IPS DF 6.9 (cell line): ENCODE measurements at regions not wholly inside any gene's neighbourhood (a gene's known extent, or its start where the extent isn't known, plus 50 kb on each side); places are given as distances from the start of the nearest gene placed in this dataset.

Experiments
- DNase-seq: peaks from one replicate; pipeline ENCODE4 v3.0.0-alpha.2; 2013; ENCODE audit warnings: low read depth, low spot score
- H3K27ac ChIP-seq: one replicate; pipeline ENCODE4 v1.5.1; 2013; ENCODE audit warnings: low read length, control low read depth
- H3K27me3 ChIP-seq: 2 replicates; pipeline ENCODE4 v1.6.1; 2013; ENCODE audit warnings: mild to moderate bottlenecking, low read length; ENCODE audit not compliant: control insufficient read depth, insufficient read depth
- H3K36me3 ChIP-seq: 2 replicates; pipeline ENCODE4 v1.6.1; 2013; ENCODE audit warnings: low read length; ENCODE audit not compliant: control insufficient read depth, insufficient read depth
- H3K4me1 ChIP-seq: 2 replicates; pipeline ENCODE4 v1.6.1; 2013; ENCODE audit warnings: low read length; ENCODE audit not compliant: control insufficient read depth, insufficient read depth
- H3K4me3 ChIP-seq: 2 replicates; pipeline ENCODE4 v1.5.1; 2013; ENCODE audit warnings: mild to moderate bottlenecking, low read length
- H3K9me3 ChIP-seq: 2 replicates; pipeline ENCODE4 v1.6.1; 2013; ENCODE audit warnings: low read length, inconsistent platforms; ENCODE audit not compliant: control insufficient read depth, insufficient read depth
- WGBS: extraction: QIAGEN DNeasy Blood & Tissue Kit; methylation state at CpG from one replicate; pipeline ENCODE4 v1.1.7; 2013; ENCODE audit warnings: mixed read lengths, missing lambda C conversion rate; ENCODE audit not compliant: insufficient read length, insufficient coverage; 5-methylcytosine and 5-hydroxymethylcytosine counted together

DNA sequence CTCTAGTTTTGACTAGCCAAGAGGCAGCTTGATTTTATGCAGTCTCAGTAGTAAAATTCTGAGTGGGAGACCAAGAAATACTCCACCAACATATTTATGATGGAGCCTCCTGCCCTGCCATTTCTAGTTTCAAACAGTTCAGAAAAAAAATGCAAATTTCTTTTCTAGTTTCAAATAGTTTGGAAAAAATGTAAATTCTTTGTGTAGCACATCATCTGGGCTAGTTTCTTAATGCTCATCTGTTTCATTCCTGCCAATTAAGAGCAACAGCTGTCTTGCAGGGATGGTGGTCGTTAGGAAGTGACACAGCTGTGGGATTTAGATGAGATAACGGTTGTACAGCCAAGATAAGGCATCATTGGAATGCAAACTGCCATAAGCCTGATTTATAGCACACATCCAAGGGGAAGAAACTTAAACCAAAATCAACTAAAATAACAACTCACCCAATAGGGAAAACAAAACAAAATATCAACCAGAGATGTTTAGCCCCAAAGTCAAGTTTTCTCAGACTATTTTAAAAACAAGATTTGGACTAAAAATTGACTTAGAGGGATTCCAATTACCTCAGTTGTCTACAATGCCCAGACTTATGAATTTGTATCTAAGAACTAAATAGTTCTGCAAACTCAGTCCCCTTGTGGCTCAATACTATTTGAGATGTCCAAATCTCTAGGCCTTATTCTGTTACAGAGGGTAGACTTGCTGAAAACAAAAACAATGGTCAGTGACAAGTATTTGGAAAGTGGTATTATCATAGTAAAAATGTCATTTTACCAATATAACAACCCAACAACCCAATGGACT is 291.3 kb upstream of the ATP2B1 start:
- H3K27me3 ChIP-seq, result no peaks in the 10 kb centered on the region
- H3K36me3 ChIP-seq, result no peaks in the 10 kb centered on the region
- no peaks in the 10 kb centered on the region; the same call in 1 of the 2 replicates for H3K4me1 ChIP-seq
- no CpG with 5 or more reads among the region's 2 CpGs for WGBS
- no peak overlapping the region for H3K4me3 ChIP-seq
- DNase-seq, result no peak
- no peaks in the 10 kb centered on the region for H3K9me3 ChIP-seq
- no peak overlapping the region for H3K27ac ChIP-seq

DNA sequence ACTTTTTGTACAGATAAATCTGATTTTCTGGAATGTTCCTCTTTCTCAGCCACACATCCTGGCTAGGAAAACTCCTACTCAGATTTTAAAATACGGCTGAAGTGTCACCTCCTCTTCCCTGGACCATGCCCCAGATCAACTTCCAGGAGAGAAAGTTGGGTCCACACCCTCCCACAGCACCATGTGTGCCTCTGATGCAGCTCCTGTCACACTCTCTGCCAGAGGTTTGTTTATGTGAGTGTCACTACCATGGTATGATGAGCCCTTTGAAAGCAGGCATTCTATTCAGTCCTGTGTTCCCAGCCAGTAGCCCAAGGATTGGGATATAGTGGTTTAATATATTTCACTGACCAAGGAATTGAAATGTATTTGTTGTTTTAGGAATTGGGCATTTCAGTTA is 287.2 kb upstream of the ATP2B1 start:
- DNase-seq, result no peak
- Histone ChIP-seq H3K27me3 (no peaks in the 10 kb centered on the region), H3K4me3 (no peak overlapping the region), H3K9me3 (no peaks in the 10 kb centered on the region), H3K36me3 (no peaks in the 10 kb centered on the region), H3K27ac (no peak overlapping the region), H3K4me1 (no peaks in the 10 kb centered on the region)
- WGBS, result no CpG with 5 or more reads among the region's 1 CpG

- Histone ChIP-seq H3K9me3 (no peaks in the 10 kb centered on the region), H3K27ac (no peak overlapping the region), H3K27me3 (no peaks in the 10 kb centered on the region), H3K36me3 (no peaks in the 10 kb centered on the region), H3K4me3 (no peak overlapping the region), H3K4me1 (no peaks in the 10 kb centered on the region)
- no CpG with 5 or more reads among the region's 1 CpG for WGBS
- no peak for DNase-seq
These were observed 286.3 kb upstream of the ATP2B1 start for GRCh38 chr12:89994911-89995310.

GRCh38 chr12:89993632-89994031 is 285.0 kb upstream of the ATP2B1 start:
- Histone ChIP-seq H3K4me1 (no peaks in the 10 kb centered on the region), H3K9me3 (no peaks in the 10 kb centered on the region), H3K27me3 (no peaks in the 10 kb centered on the region), H3K4me3 (no peak overlapping the region), H3K27ac (no peak overlapping the region), H3K36me3 (no peaks in the 10 kb centered on the region)
- WGBS, result no CpG with 5 or more reads among the region's 1 CpG
- no peak for DNase-seq

DNA sequence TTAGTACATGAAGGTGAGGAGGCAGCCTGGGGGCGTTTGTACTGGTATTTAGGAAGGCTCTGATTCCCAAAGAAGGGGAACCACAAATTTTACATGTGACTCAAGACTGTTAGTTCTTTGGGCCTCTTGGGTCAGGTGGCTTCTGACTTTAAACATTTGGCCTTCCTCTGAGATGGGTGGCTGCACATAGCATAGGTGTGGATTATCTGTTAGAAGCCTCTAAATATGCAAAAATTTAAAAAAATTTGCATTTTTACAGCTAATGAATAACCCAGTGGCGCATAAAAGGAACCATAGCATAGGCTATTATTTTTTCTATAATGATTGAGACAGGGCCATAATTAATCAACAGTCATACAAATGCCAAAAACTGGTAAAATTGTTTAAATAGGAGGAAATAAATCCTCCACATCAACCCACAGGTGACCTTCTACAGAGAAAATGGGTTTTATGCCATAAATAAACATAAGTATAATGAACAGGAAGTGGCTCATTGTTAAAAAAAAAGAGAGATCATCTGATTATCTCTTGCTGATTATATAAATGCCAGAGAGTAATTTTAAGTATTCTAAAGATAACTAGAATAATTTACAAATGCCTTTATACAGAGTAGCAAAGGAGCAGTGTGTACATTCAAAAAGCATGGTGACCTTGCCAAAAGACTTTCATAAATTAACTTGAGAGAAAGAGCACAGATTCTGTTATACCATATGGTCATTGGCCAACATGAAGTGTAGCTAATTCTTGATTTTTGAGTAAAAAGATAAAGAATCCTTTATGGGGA is 284.2 kb upstream of the ATP2B1 start:
- Histone ChIP-seq H3K9me3 (no peaks in the 10 kb centered on the region), H3K27ac (no peak overlapping the region), H3K4me1 (no peaks in the 10 kb centered on the region), H3K27me3 (no peaks in the 10 kb centered on the region), H3K36me3 (no peaks in the 10 kb centered on the region), H3K4me3 (no peak overlapping the region)
- no CpG with 5 or more reads among the region's 2 CpGs for WGBS
- no peak for DNase-seq

- Histone ChIP-seq H3K27me3 (no peaks in the 10 kb centered on the region), H3K27ac (no peak overlapping the region), H3K4me1 (no peaks in the 10 kb centered on the region), H3K36me3 (no peaks in the 10 kb centered on the region), H3K9me3 (no peaks in the 10 kb centered on the region), H3K4me3 (no peak overlapping the region)
- DNase-seq, result no peak
- WGBS, result no CpG with 5 or more reads among the region's 6 CpGs
These were observed 283.4 kb upstream of the ATP2B1 start for GRCh38 chr12:89991807-89992590.

DNA sequence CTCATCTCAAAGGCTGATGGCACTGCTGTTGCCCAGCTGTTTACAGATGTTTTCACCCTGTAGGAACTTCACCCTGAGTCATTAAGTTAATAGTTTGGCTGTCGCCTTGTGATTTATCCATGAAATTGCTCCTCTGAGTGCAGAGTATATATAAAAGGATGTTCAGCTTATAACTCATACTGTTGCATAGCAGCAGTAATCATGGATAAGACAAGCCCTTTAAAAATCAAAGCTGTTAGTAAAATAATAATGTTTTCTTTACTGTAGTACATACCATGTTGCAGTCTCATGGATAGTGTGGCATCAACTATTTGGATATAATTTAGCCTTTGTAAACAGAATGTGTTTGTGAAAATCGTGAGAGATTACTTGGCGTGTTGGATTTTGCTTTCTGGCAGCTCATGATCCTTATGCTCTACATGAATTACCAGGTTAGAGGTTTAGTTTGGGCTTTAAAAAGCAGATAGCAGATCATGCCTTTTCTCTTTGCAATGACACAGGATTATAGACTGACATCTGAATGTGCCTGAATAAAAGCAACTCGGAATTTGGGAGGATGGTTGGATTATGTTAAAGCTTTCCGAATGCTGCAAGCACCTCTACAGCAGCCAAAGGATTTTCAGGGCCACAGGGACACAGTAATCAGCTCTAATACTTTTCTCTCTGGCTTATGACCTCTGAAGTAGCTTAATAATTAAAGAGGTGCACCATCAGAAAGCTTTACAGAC is 279.7 kb upstream of the ATP2B1 start:
- H3K9me3 ChIP-seq, result no peaks in the 10 kb centered on the region
- no peak for DNase-seq
- no peaks in the 10 kb centered on the region for H3K27me3 ChIP-seq
- WGBS, result no CpG with 5 or more reads among the region's 5 CpGs
- no peak overlapping the region for H3K27ac ChIP-seq
- H3K36me3 ChIP-seq, result no peaks in the 10 kb centered on the region
- H3K4me3 ChIP-seq, result no peak overlapping the region
- H3K4me1 ChIP-seq, result no peaks in the 10 kb centered on the region

DNA sequence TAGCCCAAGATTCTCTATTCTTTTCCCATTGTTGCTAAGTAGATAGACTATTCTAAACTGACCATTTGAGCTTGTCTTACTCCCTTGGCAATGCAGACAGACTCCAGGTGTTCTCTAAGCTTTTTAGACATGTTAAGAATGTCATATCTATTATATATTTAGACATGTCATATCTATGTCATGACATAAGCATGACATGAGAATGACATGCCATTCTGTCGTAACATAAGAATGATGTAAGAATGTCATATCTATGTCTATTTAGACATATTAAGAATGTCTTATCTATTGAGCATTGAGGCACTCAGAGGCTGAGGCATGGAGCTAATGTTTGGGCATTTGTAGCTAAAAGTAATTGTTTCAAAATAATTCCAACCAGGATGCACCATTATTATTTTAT is 277.3 kb upstream of the ATP2B1 start:
- Histone ChIP-seq H3K9me3 (no peaks in the 10 kb centered on the region), H3K27me3 (no peaks in the 10 kb centered on the region), H3K4me3 (no peak overlapping the region), H3K4me1 (no peaks in the 10 kb centered on the region), H3K36me3 (no peaks in the 10 kb centered on the region), H3K27ac (no peak overlapping the region)
- WGBS, result no CpG with 5 or more reads among the region's 1 CpG
- no peak for DNase-seq

GRCh38 chr12:89984846-89985245 is 276.2 kb upstream of the ATP2B1 start:
- no peak overlapping the region for H3K4me3 ChIP-seq
- H3K4me1 ChIP-seq, result no peaks in the 10 kb centered on the region
- WGBS, result no CpG with 5 or more reads among the region's 8 CpGs
- no peak for DNase-seq
- no peaks in the 10 kb centered on the region for H3K27me3 ChIP-seq
- no peaks in the 10 kb centered on the region for H3K36me3 ChIP-seq
- H3K9me3 ChIP-seq, result no peaks in the 10 kb centered on the region
- H3K27ac ChIP-seq, result no peak overlapping the region

- DNase-seq, result no peak
- no peaks in the 10 kb centered on the region for H3K9me3 ChIP-seq
- H3K36me3 ChIP-seq, result no peaks in the 10 kb centered on the region
- H3K27me3 ChIP-seq, result no peaks in the 10 kb centered on the region
- H3K27ac ChIP-seq, result no peak overlapping the region
- no peaks in the 10 kb centered on the region for H3K4me1 ChIP-seq
- no peak overlapping the region for H3K4me3 ChIP-seq
- no CpG with 5 or more reads among the region's 1 CpG for WGBS
These were observed 275.0 kb upstream of the ATP2B1 start for GRCh38 chr12:89983622-89984021.
